Right lobe of liver (tissue), 4 donors: ENCODE measurements at regions not wholly inside any gene's neighbourhood (a gene's known extent, or its start where the extent isn't known, plus 50 kb on each side); places are given as distances from the start of the nearest gene placed in this dataset.

Source experiments
- CTCF ChIP-seq, 4 donors: fragments of 200-600 bp in 3 of 4; fragments of 450-650 bp in 1 of 4; IDR thresholded peaks; one replicate each; pipeline versions ENCODE4 v1.5.1 to v1.8.0; 2016 to 2022; ENCODE audit warnings: antibody characterized with exemption in 4 of 4, mild to moderate bottlenecking in 2 of 4
- POLR2A ChIP-seq: fragments of 450-650 bp; IDR thresholded peaks from one replicate; pipeline ENCODE4 v1.6.1; 2017; ENCODE audit warnings: antibody characterized with exemption, mild to moderate bottlenecking
- donor health status: DM: no; HTN: no; CAD: no.
- donor health status: DM: no; HTN: no; CAD: no.
- donor health status: DM: no; HTN: yes; CAD: no.

GRCh38 chr3:26208201-26208600 lies 414.4 kb upstream of the LRRC3B start:
- TF ChIP-seq CTCF (IDR thresholded peaks at IDR 0.05) (no peak), POLR2A (no peak)
